ENCODE measurements at regions not wholly inside any gene's neighbourhood (a gene's known extent, or its start where the extent isn't known, plus 50 kb on each side); places are given as distances from the start of the nearest gene placed in this dataset.

GRCh38 chr4:72974694-72975487 lies 94.6 kb downstream of the COX18 start:
- no peak for TF ChIP-seq CTCF (IDR thresholded peaks at IDR 0.05)
- TF ChIP-seq POLR2A (IDR thresholded peaks at IDR 0.05), result no peak

Measured in esophagus squamous epithelium (tissue), 4 donors.